Fibroblast of lung (primary cell): ENCODE measurements at regions not wholly inside any gene's neighbourhood (a gene's known extent, or its start where the extent isn't known, plus 50 kb on each side); places are given as distances from the start of the nearest gene placed in this dataset.

Experiments
- EZH2 ChIP-seq: IDR thresholded peaks from 2 replicates; pipeline ENCODE4 v1.5.1; 2012; ENCODE audit warnings: low read length, control low read depth, mild to moderate bottlenecking; ENCODE audit errors: missing control alignments
- TF ChIP-seq, protein P1 (sequence below), 2 donors: IDR thresholded peaks in 1 of 2; conservative IDR thresholded peaks in 1 of 2; 1 replicate in 1 of 2; 2 replicates in 1 of 2; pipeline ENCODE4 v1.5.1; 2011 to 2012; ENCODE audit warnings: low read length in 2 of 2, control low read depth in 1 of 2, inconsistent platforms in 1 of 2, low read depth in 1 of 2, mild to moderate bottlenecking in 1 of 2

DNA sequence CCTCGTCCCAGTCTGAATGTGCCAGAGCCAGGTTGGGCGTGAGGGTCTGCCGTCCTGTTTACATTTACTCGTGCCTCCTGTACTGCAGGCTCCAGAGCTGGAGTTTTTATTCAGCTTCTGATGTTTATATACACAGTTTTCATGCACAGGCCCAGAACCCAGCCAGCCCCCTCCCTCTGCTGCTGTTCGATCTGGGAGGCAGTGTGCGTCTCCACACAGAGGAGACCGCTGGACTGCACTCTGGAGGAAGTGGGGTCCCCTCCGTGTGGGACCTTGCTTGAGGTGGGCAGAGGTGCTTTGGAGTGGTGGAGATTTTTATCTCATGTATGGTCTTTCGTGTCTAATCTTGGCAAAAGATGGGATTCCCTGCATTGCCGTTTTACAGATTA lies 90.6 kb downstream of the GLI2 start:
- no peak for TF ChIP-seq EZH2
- TF ChIP-seq, protein P1, sequence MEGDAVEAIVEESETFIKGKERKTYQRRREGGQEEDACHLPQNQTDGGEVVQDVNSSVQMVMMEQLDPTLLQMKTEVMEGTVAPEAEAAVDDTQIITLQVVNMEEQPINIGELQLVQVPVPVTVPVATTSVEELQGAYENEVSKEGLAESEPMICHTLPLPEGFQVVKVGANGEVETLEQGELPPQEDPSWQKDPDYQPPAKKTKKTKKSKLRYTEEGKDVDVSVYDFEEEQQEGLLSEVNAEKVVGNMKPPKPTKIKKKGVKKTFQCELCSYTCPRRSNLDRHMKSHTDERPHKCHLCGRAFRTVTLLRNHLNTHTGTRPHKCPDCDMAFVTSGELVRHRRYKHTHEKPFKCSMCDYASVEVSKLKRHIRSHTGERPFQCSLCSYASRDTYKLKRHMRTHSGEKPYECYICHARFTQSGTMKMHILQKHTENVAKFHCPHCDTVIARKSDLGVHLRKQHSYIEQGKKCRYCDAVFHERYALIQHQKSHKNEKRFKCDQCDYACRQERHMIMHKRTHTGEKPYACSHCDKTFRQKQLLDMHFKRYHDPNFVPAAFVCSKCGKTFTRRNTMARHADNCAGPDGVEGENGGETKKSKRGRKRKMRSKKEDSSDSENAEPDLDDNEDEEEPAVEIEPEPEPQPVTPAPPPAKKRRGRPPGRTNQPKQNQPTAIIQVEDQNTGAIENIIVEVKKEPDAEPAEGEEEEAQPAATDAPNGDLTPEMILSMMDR (conservative IDR thresholded peaks at IDR 0.05 in 1 of 2, IDR thresholded peaks at IDR 0.05 in 1 of 2; ENCODE audit: low read depth in 1 of 2, low read length in 2 of 2) = no peak
